ENCODE measurements at regions not wholly inside any gene's neighbourhood (a gene's known extent, or its start where the extent isn't known, plus 50 kb on each side); places are given as distances from the start of the nearest gene placed in this dataset.
A peak's percentile ranks its signal among the peaks of the same experiment; 100 is the strongest.

DNA sequence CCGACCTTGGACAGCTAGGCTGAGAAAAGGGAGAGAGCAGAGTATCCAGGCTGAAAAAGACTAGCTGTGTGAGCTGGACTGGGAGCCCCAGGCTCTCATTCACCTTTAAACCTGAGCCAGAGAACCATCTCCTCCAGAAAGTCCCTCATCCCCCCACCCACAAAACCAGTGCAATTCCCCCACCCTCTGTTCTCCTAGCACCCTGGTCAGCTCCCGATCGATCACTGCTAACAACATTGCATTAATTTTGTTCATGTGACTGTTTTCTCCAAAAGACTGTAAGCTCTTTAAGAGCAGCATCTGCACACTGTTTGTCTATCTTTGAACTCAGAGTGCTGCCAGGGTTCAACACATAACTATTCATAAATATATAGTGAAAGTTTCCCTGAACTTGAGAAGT lies 67.1 kb upstream of the NFASC start:
- TF ChIP-seq, protein P1, sequence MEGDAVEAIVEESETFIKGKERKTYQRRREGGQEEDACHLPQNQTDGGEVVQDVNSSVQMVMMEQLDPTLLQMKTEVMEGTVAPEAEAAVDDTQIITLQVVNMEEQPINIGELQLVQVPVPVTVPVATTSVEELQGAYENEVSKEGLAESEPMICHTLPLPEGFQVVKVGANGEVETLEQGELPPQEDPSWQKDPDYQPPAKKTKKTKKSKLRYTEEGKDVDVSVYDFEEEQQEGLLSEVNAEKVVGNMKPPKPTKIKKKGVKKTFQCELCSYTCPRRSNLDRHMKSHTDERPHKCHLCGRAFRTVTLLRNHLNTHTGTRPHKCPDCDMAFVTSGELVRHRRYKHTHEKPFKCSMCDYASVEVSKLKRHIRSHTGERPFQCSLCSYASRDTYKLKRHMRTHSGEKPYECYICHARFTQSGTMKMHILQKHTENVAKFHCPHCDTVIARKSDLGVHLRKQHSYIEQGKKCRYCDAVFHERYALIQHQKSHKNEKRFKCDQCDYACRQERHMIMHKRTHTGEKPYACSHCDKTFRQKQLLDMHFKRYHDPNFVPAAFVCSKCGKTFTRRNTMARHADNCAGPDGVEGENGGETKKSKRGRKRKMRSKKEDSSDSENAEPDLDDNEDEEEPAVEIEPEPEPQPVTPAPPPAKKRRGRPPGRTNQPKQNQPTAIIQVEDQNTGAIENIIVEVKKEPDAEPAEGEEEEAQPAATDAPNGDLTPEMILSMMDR (IDR thresholded peaks at IDR 0.05; ENCODE audit: extremely low read depth, low read depth, low read length): no peak

DNA sequence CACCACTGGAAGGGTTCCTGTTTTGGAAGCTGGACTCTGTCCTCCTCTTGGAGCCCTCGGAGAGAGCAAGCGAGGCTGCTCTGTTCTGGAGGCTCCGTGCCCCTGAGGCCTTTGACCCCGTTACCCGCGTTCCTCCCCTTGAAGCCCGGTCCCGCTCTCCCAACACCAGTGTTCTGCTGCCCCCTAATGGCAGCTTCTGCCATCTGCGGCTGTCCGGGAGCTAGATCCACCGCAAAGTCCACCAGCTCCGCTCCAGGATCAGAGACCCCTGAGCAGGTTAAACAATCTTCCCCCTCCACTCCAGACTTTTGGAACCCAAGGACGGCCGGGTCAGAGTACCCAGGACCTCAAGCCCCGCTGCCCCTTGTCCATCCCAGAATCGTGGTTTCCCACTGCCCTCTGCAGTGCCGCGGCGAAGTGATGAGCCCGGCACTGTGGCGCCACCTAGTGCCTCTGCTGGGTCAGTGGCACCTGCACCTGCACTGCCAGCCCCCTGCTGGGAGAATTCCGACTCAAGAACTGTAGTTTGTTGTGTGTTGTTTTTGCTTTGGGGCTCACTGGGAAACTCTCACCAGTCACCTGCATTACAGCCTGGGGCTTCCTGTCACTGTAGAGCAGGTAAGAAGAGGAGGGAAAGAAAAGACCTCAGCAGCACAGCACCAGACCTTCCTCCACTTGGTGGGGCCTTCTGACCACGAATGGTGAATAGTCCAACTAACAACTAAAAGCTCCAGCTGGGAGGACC lies 63.5 kb upstream of the NFASC start:
- Histone ChIP-seq H3K27ac (ENCODE audit: low read depth, low read length) (no peak overlapping the region), H3K4me3 (ENCODE audit: insufficient read depth, low read length) (peak overlapping the region; percentile 76), H2AFZ (ENCODE audit: low read length) (peak overlapping the region; percentile 91)

More for the DNA sequence above, 67.1 kb upstream of the NFASC start:
- H3K4me2 ChIP-seq (ENCODE audit: insufficient read depth, low read length): no peak overlapping the region
- no peaks in the 10 kb centered on the region for H3K79me2 ChIP-seq (ENCODE audit: insufficient read depth, low read length)
- H3K27ac ChIP-seq (ENCODE audit: low read depth, low read length): no peak overlapping the region
- no peaks in the 10 kb centered on the region for H4K20me1 ChIP-seq (ENCODE audit: insufficient read depth, low read length)
- no peaks in the 10 kb centered on the region for H3K36me3 ChIP-seq (ENCODE audit: insufficient read depth, low read length)
- H3K4me3 ChIP-seq (ENCODE audit: insufficient read depth, low read length): no peak overlapping the region
- no peaks in the 10 kb centered on the region for H3K9me3 ChIP-seq (ENCODE audit: low read depth, low read length)
- H2AFZ ChIP-seq (ENCODE audit: low read length): no peak overlapping the region
- no peaks in the 10 kb centered on the region for H3K4me1 ChIP-seq (ENCODE audit: insufficient read depth, low read length)
- peaks cover 34% of the 10 kb centered on the region for H3K27me3 ChIP-seq (ENCODE audit: insufficient read depth, low read length)
- no peak for DNase-seq (ENCODE audit: insufficient read length, low spot score, missing footprints)

DNA sequence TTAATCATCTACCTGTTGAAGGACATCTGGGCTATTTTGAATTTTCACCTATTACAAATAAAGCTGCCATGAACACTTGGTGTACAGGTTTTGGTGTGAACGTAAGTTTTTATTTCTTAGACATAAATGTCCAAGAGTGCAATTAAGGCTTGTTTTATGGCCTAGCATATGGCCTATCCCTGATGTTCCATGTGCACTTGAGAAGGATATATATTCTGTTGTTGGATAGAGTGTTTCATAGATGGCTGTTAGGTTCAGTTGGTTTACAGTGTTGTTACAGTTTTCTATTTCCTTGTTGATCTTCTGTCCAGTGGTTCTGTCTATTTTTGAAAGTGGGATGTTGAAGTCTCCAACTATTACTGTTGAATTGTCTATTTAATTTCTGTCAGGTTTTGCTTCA lies 61.2 kb upstream of the NFASC start:
- H3K9me3 ChIP-seq (ENCODE audit: low read depth, low read length): no peaks in the 10 kb centered on the region
- DNase-seq (ENCODE audit: insufficient read length, low spot score, missing footprints): no peak
- no peaks in the 10 kb centered on the region for H3K4me1 ChIP-seq (ENCODE audit: insufficient read depth, low read length)
- H3K36me3 ChIP-seq (ENCODE audit: insufficient read depth, low read length): no peaks in the 10 kb centered on the region
- no peaks in the 10 kb centered on the region for H3K79me2 ChIP-seq (ENCODE audit: insufficient read depth, low read length)
- no peak overlapping the region for H3K27ac ChIP-seq (ENCODE audit: low read depth, low read length)
- peaks cover 13% of the 10 kb centered on the region for H3K27me3 ChIP-seq (ENCODE audit: insufficient read depth, low read length)
- H3K4me2 ChIP-seq (ENCODE audit: insufficient read depth, low read length): no peak overlapping the region
- TF ChIP-seq, protein P1 (IDR thresholded peaks at IDR 0.05; ENCODE audit: extremely low read depth, low read depth, low read length): no peak
- H3K4me3 ChIP-seq (ENCODE audit: insufficient read depth, low read length): no peak overlapping the region
- H2AFZ ChIP-seq (ENCODE audit: low read length): no peak overlapping the region
- no peaks in the 10 kb centered on the region for H4K20me1 ChIP-seq (ENCODE audit: insufficient read depth, low read length)

More for the DNA sequence above, 63.5 kb upstream of the NFASC start:
- Histone ChIP-seq H3K36me3 (ENCODE audit: insufficient read depth, low read length) (no peaks in the 10 kb centered on the region), H4K20me1 (ENCODE audit: insufficient read depth, low read length) (no peaks in the 10 kb centered on the region), H3K27me3 (ENCODE audit: insufficient read depth, low read length) (peaks cover 11% of the 10 kb centered on the region), H3K4me1 (ENCODE audit: insufficient read depth, low read length) (no peaks in the 10 kb centered on the region), H3K79me2 (ENCODE audit: insufficient read depth, low read length) (no peaks in the 10 kb centered on the region), H3K4me2 (ENCODE audit: insufficient read depth, low read length) (peak overlapping the region; percentile 90), H3K9me3 (ENCODE audit: low read depth, low read length) (no peaks in the 10 kb centered on the region)
- peak; percentile 93 for DNase-seq (ENCODE audit: insufficient read length, low spot score, missing footprints)
- TF ChIP-seq, protein P1 (IDR thresholded peaks at IDR 0.05; ENCODE audit: extremely low read depth, low read depth, low read length): peak; percentile 98

DNA sequence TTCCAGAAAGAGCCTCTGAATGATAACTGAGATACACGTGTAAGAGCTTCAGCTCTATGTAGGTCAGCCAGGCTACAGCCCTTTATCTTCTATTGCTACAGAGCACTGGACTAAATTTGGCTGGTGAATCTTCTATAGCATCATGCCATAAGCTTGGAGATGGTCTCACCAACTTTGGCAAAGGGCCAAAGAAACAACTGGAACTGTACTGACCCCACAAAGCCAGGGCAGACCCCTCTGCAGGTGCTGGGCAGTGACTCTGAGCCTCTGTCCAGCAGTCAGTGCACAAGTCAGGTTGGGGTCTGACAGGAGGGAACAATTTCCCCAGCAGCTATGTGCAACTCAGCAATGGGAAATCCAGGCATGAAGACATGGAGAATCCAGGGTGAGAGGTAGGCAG lies 57.8 kb upstream of the NFASC start:
- Histone ChIP-seq H3K27ac (ENCODE audit: low read depth, low read length) (no peak overlapping the region), H3K79me2 (ENCODE audit: insufficient read depth, low read length) (no peaks in the 10 kb centered on the region), H3K9me3 (ENCODE audit: low read depth, low read length) (no peaks in the 10 kb centered on the region), H2AFZ (ENCODE audit: low read length) (no peak overlapping the region), H3K36me3 (ENCODE audit: insufficient read depth, low read length) (no peaks in the 10 kb centered on the region), H3K4me1 (ENCODE audit: insufficient read depth, low read length) (no peaks in the 10 kb centered on the region), H4K20me1 (ENCODE audit: insufficient read depth, low read length) (no peaks in the 10 kb centered on the region), H3K4me2 (ENCODE audit: insufficient read depth, low read length) (no peak overlapping the region), H3K27me3 (ENCODE audit: insufficient read depth, low read length) (peaks cover 34% of the 10 kb centered on the region), H3K4me3 (ENCODE audit: insufficient read depth, low read length) (no peak overlapping the region)
- no peak for DNase-seq (ENCODE audit: insufficient read length, low spot score, missing footprints)
- TF ChIP-seq, protein P1 (IDR thresholded peaks at IDR 0.05; ENCODE audit: extremely low read depth, low read depth, low read length): no peak

Measured in osteoblast (primary cell).